MM.1S (cell line): ENCODE measurements at regions not wholly inside any gene's neighbourhood (a gene's known extent, or its start where the extent isn't known, plus 50 kb on each side); places are given as distances from the start of the nearest gene placed in this dataset.

ENCODE experiments used
- CTCF ChIP-seq: fragments of 300-600 bp; sonication (generic); IDR thresholded peaks from 2 replicates; pipeline ENCODE4 v1.5.1; 2016; ENCODE audit warnings: antibody characterized with exemption, low read length, mixed read lengths
- EZH2phosphoT487 ChIP-seq: fragments of 300-600 bp; sonication (generic); IDR thresholded peaks from 2 replicates; pipeline ENCODE4 v1.6.1; 2018; ENCODE audit warnings: antibody characterized with exemption, low read length

- TF ChIP-seq CTCF (no peak), EZH2phosphoT487 (no peak)
Measured at GRCh38 chr5:87182649-87183048, 85.0 kb upstream of the RASA1 start.
